ENCODE measurements at regions not wholly inside any gene's neighbourhood (a gene's known extent, or its start where the extent isn't known, plus 50 kb on each side); places are given as distances from the start of the nearest gene placed in this dataset.

- Histone ChIP-seq H3K4me3 (ENCODE audit: low read depth in 2 of 2, low read length in 2 of 2) (no peak overlapping the region), H3K9me3 (ENCODE audit: control insufficient read depth, insufficient read depth, low read depth, low read length) (no peaks in the 10 kb centered on the region), H3K27me3 (ENCODE audit: control insufficient read depth, insufficient read depth, low read length) (no peaks in the 10 kb centered on the region; the same call in 1 of the 2 replicates), H3K27ac (ENCODE audit: low read length) (no peak overlapping the region), H3K36me3 (ENCODE audit: control insufficient read depth, insufficient read depth, low read length) (no peaks in the 10 kb centered on the region), H3K4me1 (ENCODE audit: control insufficient read depth, insufficient read depth, low read length) (no peaks in the 10 kb centered on the region)
- intact Hi-C loops (cut with micrococcal nuclease; ENCODE audit: unreplicated experiment) = no loop called here
- ATAC-seq = no peak
- CTCF ChIA-PET = no interaction called here
- POLR2A ChIA-PET = no interaction called here
- no TSS peak for BruUV-seq (replicated peaks)
- no peak for TF ChIP-seq CTCF (IDR thresholded peaks at IDR 0.05)
- TF ChIP-seq POLR2AphosphoS5 (IDR thresholded peaks at IDR 0.05; ENCODE audit: low read depth, low read length) = no peak
- no peak for TF ChIP-seq REST (IDR thresholded peaks at IDR 0.05; ENCODE audit: insufficient read depth in 1 of 2, low read depth in 2 of 2, low read length in 1 of 2)
- TF ChIP-seq TCF7L2 (IDR thresholded peaks at IDR 0.05; ENCODE audit: low read depth, low read length) = no peak
- no peak for TF ChIP-seq SIN3A (IDR thresholded peaks at IDR 0.05; ENCODE audit: borderline replicate concordance, insufficient read depth, low read depth, low read length)
- in situ Hi-C loops (cut with HindIII; ENCODE audit: low pct_unique_long_range_greater_than_20kb, low sequenced_read_pairs) = no loop called here
- no peak for DNase-seq (ENCODE audit: low read depth, low spot score)
These were observed 1463.0 kb downstream of the FAM181B start for GRCh38 chr11:81270686-81271085.

- in situ Hi-C loops (cut with HindIII; ENCODE audit: low pct_unique_long_range_greater_than_20kb, low sequenced_read_pairs) (no loop called here), intact Hi-C loops (cut with micrococcal nuclease; ENCODE audit: unreplicated experiment) (no loop called here)
- BruUV-seq (replicated peaks) = no TSS peak
- Histone ChIP-seq H3K4me3 (ENCODE audit: low read depth in 2 of 2, low read length in 2 of 2) (no peak overlapping the region), H3K27me3 (ENCODE audit: control insufficient read depth, insufficient read depth, low read length) (no peaks in the 10 kb centered on the region; the same call in none of the 2 replicates), H3K27ac (ENCODE audit: low read length) (no peak overlapping the region), H3K9me3 (ENCODE audit: control insufficient read depth, insufficient read depth, low read depth, low read length) (no peaks in the 10 kb centered on the region), H3K4me1 (ENCODE audit: control insufficient read depth, insufficient read depth, low read length) (no peaks in the 10 kb centered on the region), H3K36me3 (ENCODE audit: control insufficient read depth, insufficient read depth, low read length) (no peaks in the 10 kb centered on the region)
- CTCF ChIA-PET = no interaction called here
- POLR2A ChIA-PET = no interaction called here
- TF ChIP-seq TCF7L2 (IDR thresholded peaks at IDR 0.05; ENCODE audit: low read depth, low read length) (no peak), CTCF (IDR thresholded peaks at IDR 0.05) (no peak), POLR2AphosphoS5 (IDR thresholded peaks at IDR 0.05; ENCODE audit: low read depth, low read length) (no peak), REST (IDR thresholded peaks at IDR 0.05; ENCODE audit: insufficient read depth in 1 of 2, low read depth in 2 of 2, low read length in 1 of 2) (no peak), SIN3A (IDR thresholded peaks at IDR 0.05; ENCODE audit: borderline replicate concordance, insufficient read depth, low read depth, low read length) (no peak)
- DNase-seq (ENCODE audit: low read depth, low spot score) (no peak), ATAC-seq (no peak)
These were observed 1466.4 kb downstream of the FAM181B start for GRCh38 chr11:81267246-81267645.

All from Panc1 (cell line).